SK-N-DZ (cell line): ENCODE measurements at regions not wholly inside any gene's neighbourhood (a gene's known extent, or its start where the extent isn't known, plus 50 kb on each side); places are given as distances from the start of the nearest gene placed in this dataset.
"Not testable (repeated sequence)": the region's sequence is repeated elsewhere in the genome, so short reads cannot be mapped to it uniquely, and the experiment has no call there.

ENCODE experiments used
- DNase-seq: peaks from one replicate; pipeline ENCODE4 v3.0.0-alpha.2; 2015; ENCODE audit warnings: low spot score

- DNase-seq: no peak
These were observed 304.6 kb upstream of the NRG3 start for GRCh38 chr10:81570349-81570748.

GRCh38 chr10:81570878-81571794, 303.9 kb upstream of the NRG3 start:
- DNase-seq: no peak

GRCh38 chr10:81575036-81575435, 300.0 kb upstream of the NRG3 start:
- DNase-seq: no peak

GRCh38 chr10:81576336-81576735, 298.7 kb upstream of the NRG3 start:
- no peak for DNase-seq

GRCh38 chr10:81594991-81595390, 280.0 kb upstream of the NRG3 start:
- no peak for DNase-seq

- no peak for DNase-seq
These were observed 274.8 kb upstream of the NRG3 start for GRCh38 chr10:81600185-81600584.

GRCh38 chr10:81603106-81603620, 271.8 kb upstream of the NRG3 start:
- no peak for DNase-seq

GRCh38 chr10:81644485-81644884, 230.5 kb upstream of the NRG3 start:
- not testable (repeated sequence) for DNase-seq

- no peak for DNase-seq
These were observed 219.0 kb upstream of the NRG3 start for GRCh38 chr10:81655986-81656385.

GRCh38 chr10:81662837-81663236, 212.2 kb upstream of the NRG3 start:
- no peak for DNase-seq

GRCh38 chr10:81664800-81665199, 210.2 kb upstream of the NRG3 start:
- DNase-seq: not testable (repeated sequence)

- DNase-seq: no peak
These were observed 200.1 kb upstream of the NRG3 start for GRCh38 chr10:81674941-81675340.

- DNase-seq: peak; percentile 8
These were observed 195.7 kb upstream of the NRG3 start for GRCh38 chr10:81679291-81679690.

- DNase-seq: no peak
These were observed 194.6 kb upstream of the NRG3 start for GRCh38 chr10:81680359-81680758.

GRCh38 chr10:81688459-81688858, 186.5 kb upstream of the NRG3 start:
- no peak for DNase-seq

GRCh38 chr10:81696609-81697388, 178.2 kb upstream of the NRG3 start:
- peak; percentile 70 for DNase-seq

- no peak for DNase-seq
These were observed 170.4 kb upstream of the NRG3 start for GRCh38 chr10:81704596-81704995.

- no peak for DNase-seq
These were observed 166.6 kb upstream of the NRG3 start for GRCh38 chr10:81708416-81708815.

- no peak for DNase-seq
These were observed 166.1 kb upstream of the NRG3 start for GRCh38 chr10:81708929-81709328.

GRCh38 chr10:81722399-81722798, 152.6 kb upstream of the NRG3 start:
- no peak for DNase-seq

GRCh38 chr10:81724431-81724830, 150.6 kb upstream of the NRG3 start:
- DNase-seq: no peak

GRCh38 chr10:81725851-81726250, 149.1 kb upstream of the NRG3 start:
- DNase-seq: no peak
